ENCODE measurements at regions not wholly inside any gene's neighbourhood (a gene's known extent, or its start where the extent isn't known, plus 50 kb on each side); places are given as distances from the start of the nearest gene placed in this dataset.

DNA sequence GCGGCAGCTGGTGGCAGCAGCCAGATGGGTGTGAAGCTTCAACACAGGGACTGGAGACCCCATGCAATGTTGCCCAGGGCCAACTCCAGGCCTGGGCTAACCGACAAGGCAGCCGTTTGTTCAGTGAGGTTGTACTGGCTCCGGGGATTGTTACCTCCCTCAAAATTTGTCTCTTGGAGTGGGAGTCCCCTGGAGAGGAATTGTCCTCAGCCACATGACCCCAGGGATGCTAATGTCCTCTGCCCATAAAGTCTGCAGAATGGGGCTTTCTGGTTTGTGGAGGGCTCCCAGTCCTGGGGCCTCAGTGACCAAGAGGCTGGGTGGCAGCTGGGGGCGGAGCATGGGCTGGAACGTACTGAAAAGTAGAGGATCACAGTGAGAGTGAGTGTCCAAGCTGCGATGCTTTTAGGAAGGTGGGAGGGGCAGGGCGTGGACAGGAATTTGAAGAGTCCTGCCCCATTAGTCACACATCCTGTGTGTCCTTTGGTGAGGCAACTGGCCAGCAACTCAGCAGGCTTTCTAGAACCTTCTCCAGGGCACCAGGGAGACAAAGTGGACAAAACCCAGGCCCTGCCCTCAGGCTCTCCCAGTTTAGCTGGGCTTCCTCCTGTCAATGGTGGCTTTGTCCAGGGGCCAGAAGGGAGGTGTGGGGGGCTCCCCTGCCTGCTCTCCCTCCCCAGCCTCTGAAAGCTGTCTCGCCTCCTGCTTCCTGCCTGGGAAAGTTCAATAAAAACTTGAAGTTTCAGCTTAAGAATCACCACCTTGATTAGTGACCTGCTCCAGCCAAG is 114.0 kb downstream of the NSG2 start:
- no peak for DNase-seq

DNA sequence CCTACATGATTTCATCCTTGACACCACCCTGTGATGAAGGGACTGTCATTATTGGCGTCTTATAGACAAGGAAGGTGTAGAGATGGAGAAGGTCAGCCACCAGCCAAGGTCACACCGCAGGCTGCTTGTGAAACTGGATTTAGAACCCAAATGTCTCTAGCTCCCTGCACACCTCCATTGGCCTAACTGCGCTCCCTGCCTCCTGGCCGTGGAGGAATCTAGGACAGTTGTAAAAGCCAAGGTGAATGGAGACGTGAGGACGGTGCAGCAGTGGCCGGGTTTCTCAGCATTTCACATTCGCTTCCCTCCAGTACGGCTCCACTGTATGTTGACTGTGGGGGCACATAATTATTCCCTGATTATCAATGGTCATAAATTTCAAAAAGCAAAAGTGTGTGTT is 119.9 kb downstream of the NSG2 start:
- DNase-seq, result no peak

DNA sequence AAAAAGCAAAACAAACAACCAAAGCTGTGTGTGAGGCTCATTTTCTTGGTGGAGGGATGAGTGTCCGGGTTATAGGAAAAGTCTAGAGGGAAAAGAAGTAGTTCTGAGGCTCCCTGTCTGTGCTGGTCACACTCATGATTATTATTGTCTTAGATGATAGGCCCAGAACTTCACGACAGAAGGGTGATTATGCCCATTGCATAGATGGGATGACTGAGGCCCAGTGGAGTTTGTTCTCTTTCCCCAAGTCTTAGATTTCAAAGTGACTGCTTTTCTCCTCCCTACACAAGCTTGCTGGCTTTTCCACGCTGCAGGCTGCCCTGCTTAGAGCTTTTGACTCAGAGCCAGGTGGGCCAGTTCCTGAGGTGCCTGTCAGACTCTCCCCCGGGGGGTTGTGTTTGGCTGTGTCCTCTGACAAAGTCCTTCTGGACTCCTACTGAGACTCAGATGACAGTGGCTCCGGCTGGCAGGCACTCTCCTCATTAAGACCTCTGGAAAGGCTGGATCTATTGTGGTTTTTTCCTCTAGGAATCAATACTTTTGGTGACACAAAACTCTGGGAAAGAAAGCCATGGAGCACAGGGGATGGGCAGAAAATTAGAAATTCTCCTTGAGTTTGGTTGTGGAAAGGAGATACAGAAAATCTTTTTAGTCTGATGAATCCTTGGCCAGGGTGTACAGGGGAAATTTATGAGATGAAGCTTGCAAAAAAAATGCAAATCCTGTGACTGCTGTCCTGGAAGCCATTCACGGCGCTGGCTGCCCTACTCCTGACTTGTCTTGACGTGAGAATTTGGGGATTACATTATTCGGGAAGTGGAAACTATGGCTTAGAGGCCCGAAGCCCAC is 120.9 kb downstream of the NSG2 start:
- no peak for DNase-seq

DNA sequence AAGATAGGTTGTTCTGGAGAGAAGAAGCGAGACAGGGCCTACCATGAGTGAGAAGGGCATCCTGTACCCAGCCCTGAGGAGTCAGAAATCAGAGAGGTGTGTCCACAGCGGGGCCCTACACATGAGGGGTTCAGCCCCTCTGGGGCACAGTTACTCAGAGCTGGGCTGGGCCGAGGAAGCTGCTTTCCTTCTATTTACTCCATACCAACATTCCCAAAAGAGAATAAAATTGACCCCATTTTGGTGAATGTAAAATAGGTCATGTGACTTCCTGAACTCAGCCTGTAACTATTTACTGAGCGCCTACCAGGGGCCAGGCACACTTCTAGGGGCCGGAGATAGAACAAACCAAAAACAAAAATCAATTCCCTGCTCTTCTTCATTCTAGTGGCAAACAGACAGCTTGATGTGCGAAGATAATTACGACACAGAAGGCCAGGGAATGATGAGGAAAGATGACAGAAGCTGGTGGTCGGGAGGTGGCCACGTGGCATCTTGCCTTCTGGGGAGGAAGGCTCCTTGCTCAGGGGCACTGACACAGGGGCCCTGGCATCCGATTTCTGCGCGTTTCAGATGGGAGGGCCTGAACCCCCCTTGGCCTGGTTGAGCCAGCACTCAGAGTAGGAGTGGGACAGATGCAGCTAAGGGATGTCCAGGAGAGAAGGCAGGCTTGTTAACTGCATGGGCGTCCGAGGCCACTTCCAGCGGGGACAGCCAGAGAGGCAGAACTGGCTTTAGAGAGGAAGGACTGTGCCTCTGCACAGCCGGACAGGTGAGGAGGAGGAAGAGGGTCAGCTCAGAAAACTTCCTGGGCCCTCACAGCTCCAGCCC is 121.8 kb downstream of the NSG2 start:
- DNase-seq, result no peak

DNA sequence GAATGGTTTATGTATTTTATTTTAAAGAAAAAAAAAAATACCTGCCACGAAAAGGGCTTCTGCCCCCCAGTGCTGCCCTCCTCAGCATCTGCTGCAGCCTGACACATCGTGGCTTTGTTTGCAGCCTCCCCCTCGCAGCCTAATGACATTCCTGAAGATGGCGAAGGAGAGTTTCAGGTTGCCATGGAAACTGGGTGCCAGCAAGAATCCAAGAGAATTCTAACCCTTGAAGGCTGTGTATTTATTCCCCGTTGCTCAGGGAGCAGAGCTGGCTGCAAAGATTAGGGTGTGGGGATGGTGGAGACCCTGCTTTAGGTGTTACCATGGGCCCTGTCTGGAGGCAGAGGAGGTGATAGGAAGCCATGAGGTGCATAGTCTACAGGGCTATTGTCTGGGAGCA is 126.6 kb downstream of the NSG2 start:
- DNase-seq, result no peak

DNA sequence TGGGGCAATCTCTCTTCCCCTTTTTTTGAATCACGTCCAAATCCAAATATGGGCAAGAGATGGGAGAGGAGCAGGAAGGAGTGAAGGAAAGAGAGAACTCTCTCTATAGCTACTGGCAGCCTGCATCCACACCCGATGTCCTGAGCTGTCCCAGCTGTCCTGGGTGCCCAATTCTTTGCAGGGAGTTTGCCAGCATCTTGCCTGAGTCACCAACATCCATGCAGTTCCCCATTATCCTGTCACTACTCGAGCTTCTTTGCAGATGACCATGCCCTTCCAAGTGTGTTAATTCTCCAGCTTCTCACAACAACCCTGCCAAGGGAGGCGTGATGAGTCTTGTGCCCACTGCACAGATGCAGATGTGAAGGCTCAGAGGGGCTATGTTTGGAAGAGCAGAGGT is 127.1 kb downstream of the NSG2 start:
- no peak for DNase-seq

- no peak for DNase-seq
Observed at GRCh38 chr5:174173766-174174165, 128.3 kb downstream of the NSG2 start.

DNA sequence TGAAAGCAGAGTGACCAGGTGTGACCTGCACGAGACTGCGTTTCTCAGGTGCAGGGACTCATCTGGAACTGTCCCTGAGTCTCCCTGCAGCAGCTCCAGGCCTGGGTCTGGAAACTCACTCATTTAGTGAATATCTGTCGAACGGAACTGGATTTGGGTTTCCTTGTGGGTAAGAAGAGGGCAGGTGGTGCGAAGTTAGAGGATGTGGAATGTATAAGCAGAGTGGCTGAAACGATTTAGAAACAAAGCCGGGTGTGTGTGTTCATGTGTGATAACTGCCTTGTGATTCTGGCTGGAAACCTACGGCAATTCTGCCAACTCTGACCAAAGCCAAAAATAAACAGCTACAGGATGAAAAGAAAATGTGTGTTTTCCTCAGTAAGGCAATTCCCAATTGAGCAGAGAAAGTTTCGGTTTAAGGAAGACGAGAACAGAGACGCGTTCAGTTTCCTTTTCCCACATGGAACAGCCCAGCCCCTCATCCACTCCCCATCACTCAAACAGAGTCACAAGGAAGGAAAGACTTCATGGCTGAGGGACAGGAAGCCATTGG is 130.3 kb downstream of the NSG2 start:
- DNase-seq, result no peak

DNA sequence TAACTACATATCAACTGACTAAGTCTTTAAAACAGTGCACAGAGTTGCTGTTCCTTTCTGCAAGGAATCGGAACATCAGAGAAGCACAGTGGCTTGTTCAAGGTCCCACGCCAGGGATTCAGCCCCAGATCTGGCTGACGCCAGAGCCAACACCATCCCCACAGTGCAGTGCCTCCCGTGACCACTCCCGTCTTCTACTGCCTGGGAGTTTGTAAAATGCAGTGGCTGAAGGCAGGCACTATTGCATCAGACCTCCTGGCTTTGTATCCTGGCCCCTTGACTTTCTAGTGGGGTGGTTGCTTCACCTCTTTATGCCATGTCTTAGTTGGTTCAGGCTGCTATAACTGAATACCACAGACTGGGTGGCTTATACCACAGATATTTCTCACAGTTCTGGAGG is 131.0 kb downstream of the NSG2 start:
- DNase-seq, result no peak

DNA sequence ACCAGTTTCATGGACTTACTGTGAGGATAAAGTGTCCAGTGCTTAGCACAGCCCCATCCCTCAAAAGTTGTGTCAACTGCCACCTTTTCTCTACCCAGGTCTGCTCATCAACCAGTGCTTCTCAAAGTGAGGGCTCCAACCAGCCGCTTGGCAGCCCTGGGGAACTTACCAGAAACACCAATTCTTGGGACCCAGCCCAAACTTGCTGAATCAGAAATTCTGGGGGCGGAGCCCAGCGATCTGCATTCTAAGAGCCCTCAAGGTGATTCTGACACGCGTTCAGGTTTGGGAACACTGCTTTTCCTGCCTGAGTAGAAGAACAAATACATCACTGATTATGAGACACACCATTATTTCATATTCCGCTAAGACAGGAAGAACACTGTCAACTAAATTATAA is 132.0 kb downstream of the NSG2 start:
- DNase-seq, result no peak

DNA sequence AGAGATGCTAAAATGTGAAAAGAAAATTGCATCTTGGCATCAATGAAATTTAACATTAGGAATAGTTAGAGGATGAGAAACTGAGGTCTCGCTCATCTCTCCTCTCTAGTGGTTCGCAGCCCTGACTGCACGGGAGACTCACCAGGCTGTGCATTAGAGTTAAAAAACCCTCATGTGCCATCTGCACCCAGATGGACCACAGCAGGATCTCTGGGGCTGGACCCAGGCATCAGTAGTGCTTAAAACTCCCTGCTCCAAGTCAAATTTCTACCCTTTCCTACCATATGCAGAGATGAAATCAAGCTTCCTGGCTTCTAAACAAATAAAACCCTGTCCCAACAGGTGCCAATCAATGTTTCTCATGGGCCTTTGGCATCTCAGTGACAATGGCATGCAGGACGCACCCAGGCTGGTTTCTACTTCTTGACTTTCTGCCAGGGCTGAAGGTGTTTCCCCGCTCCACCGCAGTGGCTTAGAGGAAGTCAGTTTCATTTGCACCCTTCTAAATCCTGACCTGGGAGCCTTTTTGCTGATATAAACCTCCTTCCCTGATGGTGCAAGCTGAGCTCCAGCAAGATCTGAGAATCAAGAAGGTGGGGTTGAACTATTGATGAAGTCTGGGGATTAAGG is 132.6 kb downstream of the NSG2 start:
- DNase-seq, result no peak

GRCh38 chr5:174180639-174181038 is 135.1 kb downstream of the NSG2 start:
- no peak for DNase-seq

DNA sequence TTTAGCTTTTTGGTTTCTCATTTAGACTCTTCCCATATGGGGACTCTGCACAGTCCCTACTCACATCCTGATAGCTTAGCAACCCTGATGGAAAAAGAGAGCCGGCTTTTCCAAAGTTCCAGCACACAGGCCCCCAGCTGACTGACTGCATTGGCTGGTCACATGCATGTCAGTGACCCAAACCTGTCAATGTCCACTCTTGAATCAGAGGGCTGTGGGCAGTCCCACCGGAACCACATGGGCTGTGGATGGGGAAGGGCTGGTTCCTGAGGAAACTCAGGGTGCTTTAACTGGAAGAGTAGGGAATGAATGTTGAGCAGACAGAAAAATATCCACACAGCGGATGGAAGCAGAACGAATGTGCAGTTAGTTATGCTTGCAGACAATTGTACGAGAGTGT is 136.6 kb downstream of the NSG2 start:
- no peak for DNase-seq

DNA sequence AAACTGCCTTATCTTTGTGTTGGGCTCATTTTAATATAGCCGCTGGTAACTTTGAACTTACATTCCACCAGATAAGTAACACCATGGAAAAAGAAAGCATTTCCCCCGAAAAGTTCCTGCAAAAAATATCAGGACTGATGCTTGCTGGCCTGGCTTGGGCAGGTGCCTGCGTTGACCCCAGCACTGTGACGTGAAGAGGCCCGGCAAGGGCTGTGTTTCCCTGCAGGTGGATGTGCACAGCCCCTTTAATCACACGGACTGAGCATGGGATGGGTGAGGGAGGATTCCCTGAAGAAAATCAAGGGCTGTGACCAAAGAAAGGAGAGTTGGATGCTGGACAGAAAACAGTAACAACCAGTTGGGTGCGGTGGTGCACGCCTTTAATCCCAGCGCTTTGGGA is 138.2 kb downstream of the NSG2 start:
- DNase-seq, result no peak

- no peak for DNase-seq
Observed at GRCh38 chr5:174185506-174185905, 140.0 kb downstream of the NSG2 start.

GRCh38 chr5:174186096-174186695 is 140.7 kb downstream of the NSG2 start:
- no peak for DNase-seq

GRCh38 chr5:174187001-174187400 is 141.5 kb downstream of the NSG2 start:
- DNase-seq, result no peak

DNA sequence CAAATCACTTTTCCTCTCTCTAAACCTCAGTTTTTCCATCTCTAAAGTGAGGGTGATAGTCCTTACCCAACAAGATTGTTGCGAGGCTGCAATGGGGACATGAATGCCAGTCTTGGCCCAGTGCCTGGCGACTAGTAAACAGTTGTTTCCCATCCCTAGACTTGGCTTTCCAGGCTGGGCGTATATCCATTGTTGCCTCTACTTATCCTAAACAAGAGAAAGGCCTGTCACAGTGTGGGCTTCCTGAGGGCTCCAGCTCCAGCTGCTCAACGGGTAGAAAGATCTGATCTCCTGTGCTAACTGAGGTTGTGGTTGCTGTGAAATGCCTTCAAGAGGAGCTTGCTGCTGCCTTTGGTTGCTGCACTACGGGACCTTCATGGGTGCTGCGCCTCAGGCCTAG is 142.0 kb downstream of the NSG2 start:
- no peak for DNase-seq

- no peak for DNase-seq
Observed at GRCh38 chr5:174188295-174188694, 142.8 kb downstream of the NSG2 start.

DNA sequence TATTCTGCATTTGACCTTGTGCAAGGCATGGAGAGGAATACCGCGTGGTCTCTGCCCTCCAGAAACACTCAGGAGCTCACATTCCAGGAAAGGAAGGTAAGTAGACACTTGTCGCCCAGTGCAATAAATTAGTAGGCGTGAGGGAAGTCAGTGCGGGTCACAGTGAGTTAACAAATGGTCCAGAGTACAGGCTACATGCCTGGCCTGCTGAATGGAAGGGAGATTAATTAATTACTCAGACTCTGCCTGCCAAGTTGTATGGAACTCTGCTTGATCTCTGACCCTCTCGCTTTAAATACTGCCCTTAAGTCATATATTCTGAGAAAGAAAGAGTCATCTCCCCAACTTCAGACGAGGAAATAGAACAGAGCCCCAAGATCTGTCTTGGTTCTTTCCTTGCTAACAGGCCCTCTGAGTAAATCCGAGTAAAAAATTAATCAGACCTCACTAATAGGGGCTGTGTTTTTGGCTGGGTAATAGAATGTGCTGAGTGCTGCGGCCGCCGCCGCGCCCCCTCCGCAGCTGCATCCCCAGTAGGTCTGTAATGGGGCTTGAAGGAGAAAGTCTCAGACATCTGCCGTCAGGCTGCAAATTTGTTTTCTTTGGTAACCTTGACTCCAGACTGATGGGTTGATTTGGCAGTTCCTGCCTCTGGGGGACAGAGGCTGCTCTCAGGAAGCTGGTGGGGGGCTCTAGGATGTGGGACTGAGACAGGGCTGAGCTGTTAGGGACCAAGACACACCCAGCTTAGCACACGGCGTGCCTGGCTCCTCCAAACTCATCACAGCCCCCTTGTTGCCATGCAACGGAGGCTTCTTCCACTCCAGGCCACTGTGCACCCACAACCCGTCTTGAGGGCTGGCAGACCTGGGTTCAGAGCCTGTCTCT is 144.4 kb downstream of the NSG2 start:
- no peak for DNase-seq

- DNase-seq, result no peak
Observed at GRCh38 chr5:174191076-174191475, 145.6 kb downstream of the NSG2 start.

Data from 8988T (cell line).